Activated CD8-positive, alpha-beta memory T cell treated with anti-CD3 and anti-CD28 coated beads, Interleukin-2, amount 10 ng/mL, durations not matched to agents 7 days and 5 days (primary cell): ENCODE measurements at regions not wholly inside any gene's neighbourhood (a gene's known extent, or its start where the extent isn't known, plus 50 kb on each side); places are given as distances from the start of the nearest gene placed in this dataset.

ENCODE experiments used
- ATAC-seq: fragments of 150-1000 bp; cut with Tn5 transposase; one replicate; pipeline ENCODE4 v1.10.0; 2021; ENCODE audit warnings: moderate library complexity
- CTCF ChIA-PET: fragments of 350-600 bp; sonication (Branson Sonifier 250); formaldehyde crosslinking; loops from one replicate; lab custom pipeline; 2021; ENCODE audit warnings: antibody characterized with exemption; lab: Charles Lee
- DNase-seq: peaks from one replicate; pipeline ENCODE4 v3.0.0-alpha.2; 2020
- H3K27ac Mint-ChIP-seq: one replicate; pipeline ENCODE4 v1.8.0; 2021; ENCODE audit warnings: mild to moderate bottlenecking, mixed read lengths
- H3K27me3 Mint-ChIP-seq: one replicate; pipeline ENCODE4 v1.8.0; 2021; ENCODE audit warnings: mixed read lengths
- H3K36me3 Mint-ChIP-seq: one replicate; pipeline ENCODE4 v1.8.0; 2021; ENCODE audit warnings: mild to moderate bottlenecking, mixed read lengths
- H3K4me1 Mint-ChIP-seq: one replicate; pipeline ENCODE4 v1.8.0; 2021; ENCODE audit warnings: mixed read lengths
- H3K4me3 Mint-ChIP-seq: one replicate; pipeline ENCODE4 v1.8.0; 2021; ENCODE audit warnings: mild to moderate bottlenecking, moderate library complexity, mixed read lengths
- H3K9me3 Mint-ChIP-seq: one replicate; pipeline ENCODE4 v1.8.0; 2022; ENCODE audit warnings: low read depth, mixed read lengths

DNA sequence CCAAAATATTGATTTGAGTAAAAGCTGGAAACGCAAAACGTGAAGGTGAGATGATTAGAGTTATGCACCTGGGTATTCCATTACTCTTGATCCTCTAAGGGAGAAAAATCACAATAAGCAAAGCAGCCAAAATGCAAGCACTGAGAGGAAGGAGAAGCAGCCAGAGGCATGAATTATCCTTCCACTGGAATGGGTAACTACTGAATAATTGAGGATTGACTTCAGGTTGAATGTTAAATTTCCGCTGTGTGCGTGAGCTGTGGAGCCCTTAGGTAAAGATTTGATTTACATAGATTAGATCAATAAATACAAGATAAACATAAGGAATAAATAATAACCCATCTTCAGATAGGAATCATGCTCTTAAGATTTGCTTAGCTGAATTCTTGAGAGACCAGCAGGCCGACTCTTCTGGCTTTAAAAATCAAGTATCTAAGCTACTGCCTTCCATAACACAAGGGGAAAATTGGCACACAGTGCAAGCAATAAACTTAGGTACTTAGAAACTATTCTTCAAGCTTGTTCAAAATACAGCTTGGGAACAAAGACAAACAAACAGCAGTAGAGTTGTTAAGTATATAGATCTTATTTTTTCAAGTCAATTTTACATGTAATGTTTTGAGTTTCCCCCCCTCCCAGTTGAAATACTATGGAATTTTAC, 1459.5 kb downstream of the ZPLD1 start:
- Mint-ChIP-seq H3K4me3 (no peak overlapping the region), H3K36me3 (no peaks in the 10 kb centered on the region), H3K9me3 (no peaks in the 10 kb centered on the region), H3K4me1 (no peaks in the 10 kb centered on the region), H3K27ac (no peak overlapping the region), H3K27me3 (no peaks in the 10 kb centered on the region)
- DNase-seq (no peak), ATAC-seq (no peak)
- CTCF ChIA-PET: no interaction called here

DNA sequence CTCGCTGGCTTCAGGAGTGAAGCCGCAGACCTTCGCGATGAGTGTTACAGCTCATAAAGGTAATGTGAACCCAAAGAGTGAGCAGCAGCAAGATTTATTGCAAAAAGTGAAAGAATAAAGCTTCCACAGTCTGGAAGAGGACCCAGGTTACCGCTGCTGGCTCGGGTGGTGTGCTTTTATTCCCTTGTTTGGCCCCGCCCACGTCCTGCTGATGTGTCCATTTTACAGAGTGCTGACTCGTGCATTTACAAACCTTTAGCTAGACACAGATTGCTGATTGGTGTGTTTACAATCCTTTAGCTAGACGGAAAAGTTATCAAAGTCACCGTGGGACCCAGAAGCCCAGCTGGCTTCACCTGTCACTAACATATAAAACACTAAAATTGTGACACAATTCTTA, 1464.5 kb downstream of the ZPLD1 start:
- DNase-seq (no peak), ATAC-seq (no peak)
- Mint-ChIP-seq H3K9me3 (peaks cover 2% of the 10 kb centered on the region), H3K27ac (no peak overlapping the region), H3K4me3 (no peak overlapping the region), H3K27me3 (no peaks in the 10 kb centered on the region), H3K4me1 (no peaks in the 10 kb centered on the region), H3K36me3 (no peaks in the 10 kb centered on the region)
- CTCF ChIA-PET: no interaction called here

DNA sequence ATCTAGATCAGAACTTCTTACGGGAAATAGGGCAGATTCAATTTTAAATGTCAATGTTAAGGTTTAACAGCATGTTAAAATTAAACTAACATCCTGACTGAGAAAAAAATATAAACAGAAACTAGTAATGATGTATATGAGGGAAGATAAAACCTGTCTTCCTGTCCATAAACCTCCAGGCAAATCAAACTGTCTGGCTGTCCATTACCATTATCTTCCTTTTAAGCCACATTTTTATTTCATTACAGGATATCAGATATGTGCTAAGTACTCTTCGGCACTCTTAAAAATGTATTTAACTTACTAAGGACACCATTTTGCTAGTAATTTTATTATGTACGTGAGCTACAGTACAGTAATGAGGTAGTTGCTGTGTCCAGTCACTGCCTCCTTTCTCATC, 1461.7 kb upstream of the ALCAM start:
- peaks cover 4% of the 10 kb centered on the region for H3K9me3 Mint-ChIP-seq
- no peaks in the 10 kb centered on the region for H3K4me1 Mint-ChIP-seq
- H3K36me3 Mint-ChIP-seq: no peaks in the 10 kb centered on the region
- H3K4me3 Mint-ChIP-seq: no peak overlapping the region
- no peak for ATAC-seq
- CTCF ChIA-PET: no interaction called here
- DNase-seq: no peak
- H3K27ac Mint-ChIP-seq: no peak overlapping the region
- no peaks in the 10 kb centered on the region for H3K27me3 Mint-ChIP-seq

DNA sequence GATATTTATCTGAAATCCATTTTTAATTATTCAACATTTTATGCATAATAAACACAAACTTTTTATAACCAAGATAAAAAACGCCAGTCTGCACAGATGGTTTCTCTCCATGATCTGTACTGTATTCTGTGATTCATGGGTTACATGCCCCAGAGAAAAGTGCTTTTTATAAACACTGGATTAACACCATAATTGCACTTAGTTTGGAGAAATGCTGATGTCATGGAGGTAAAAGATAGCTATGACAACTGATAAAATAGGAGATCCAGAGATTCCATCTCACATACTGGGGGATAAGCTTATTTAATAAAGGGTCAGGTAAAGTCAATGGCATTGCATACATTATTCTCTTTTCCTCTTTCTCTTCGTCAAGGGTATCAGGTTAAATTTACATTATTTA, 1460.4 kb upstream of the ALCAM start:
- CTCF ChIA-PET: no interaction called here
- no peaks in the 10 kb centered on the region for H3K4me1 Mint-ChIP-seq
- no peak for ATAC-seq
- H3K27ac Mint-ChIP-seq: no peak overlapping the region
- DNase-seq: no peak
- H3K9me3 Mint-ChIP-seq: peaks cover 4% of the 10 kb centered on the region
- no peak overlapping the region for H3K4me3 Mint-ChIP-seq
- H3K36me3 Mint-ChIP-seq: no peaks in the 10 kb centered on the region
- H3K27me3 Mint-ChIP-seq: no peaks in the 10 kb centered on the region

DNA sequence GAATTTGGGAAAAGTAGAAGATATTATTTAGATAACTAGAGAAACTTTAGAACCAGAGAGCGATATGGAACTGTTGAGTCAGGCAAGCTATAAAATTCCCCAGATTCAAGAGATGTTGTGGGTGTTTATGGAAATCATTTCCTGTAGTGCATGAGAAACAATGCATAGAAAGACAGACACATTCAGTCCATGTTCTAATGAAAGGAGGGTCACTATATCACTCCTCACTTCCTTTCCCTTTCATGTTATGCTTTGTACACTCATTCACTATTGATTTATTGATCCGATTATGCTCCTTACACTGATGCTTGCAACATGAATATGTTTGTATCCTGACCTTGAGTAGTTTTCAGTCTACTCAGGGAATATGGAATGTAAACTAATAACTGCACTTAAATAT, 1459.9 kb upstream of the ALCAM start:
- Mint-ChIP-seq H3K27me3 (no peaks in the 10 kb centered on the region), H3K4me3 (no peak overlapping the region), H3K27ac (no peak overlapping the region), H3K4me1 (no peaks in the 10 kb centered on the region), H3K9me3 (peaks cover 4% of the 10 kb centered on the region), H3K36me3 (no peaks in the 10 kb centered on the region)
- ATAC-seq (no peak), DNase-seq (no peak)
- CTCF ChIA-PET: no interaction called here

DNA sequence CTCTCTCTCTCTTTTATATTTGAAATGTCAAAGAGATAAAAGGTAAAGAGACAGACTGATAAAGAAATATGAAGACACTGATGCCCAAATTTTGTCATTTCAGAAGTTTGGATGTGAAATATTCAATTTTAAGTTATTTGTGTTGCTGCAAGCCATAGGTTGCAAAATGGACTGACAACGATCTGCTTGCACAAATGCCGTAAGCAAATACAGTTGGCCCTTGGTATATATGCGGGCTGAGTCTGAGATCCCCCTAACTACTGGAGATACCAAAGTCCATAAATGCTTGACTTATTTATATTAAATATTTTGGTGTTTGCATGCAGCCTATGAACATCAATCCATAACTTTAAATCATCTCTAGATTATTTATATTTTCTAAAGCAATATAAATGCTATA, 1459.1 kb upstream of the ALCAM start:
- CTCF ChIA-PET: no interaction called here
- H3K4me1 Mint-ChIP-seq: no peaks in the 10 kb centered on the region
- ATAC-seq (no peak), DNase-seq (no peak)
- H3K36me3 Mint-ChIP-seq: no peaks in the 10 kb centered on the region
- H3K27me3 Mint-ChIP-seq: no peaks in the 10 kb centered on the region
- no peak overlapping the region for H3K4me3 Mint-ChIP-seq
- no peak overlapping the region for H3K27ac Mint-ChIP-seq
- H3K9me3 Mint-ChIP-seq: peaks cover 4% of the 10 kb centered on the region

DNA sequence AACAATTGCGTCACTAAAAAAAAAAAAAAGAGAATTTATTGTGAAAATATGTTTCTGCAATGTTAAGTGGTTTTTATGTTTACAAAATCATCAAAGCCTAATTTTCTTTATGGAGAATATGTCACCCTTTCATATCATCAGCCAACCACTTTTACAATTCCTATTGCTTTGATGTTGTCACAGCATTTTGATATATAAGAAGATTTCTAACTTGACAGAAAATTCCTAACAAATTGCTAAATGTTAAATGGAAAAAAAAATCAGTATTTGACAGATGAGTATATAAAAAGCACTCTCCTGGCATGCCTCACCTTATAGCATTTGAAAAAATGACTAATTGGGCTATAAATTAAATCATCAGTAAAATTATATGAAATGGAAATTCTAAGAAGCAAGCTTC, 1457.3 kb upstream of the ALCAM start:
- no peak overlapping the region for H3K4me3 Mint-ChIP-seq
- CTCF ChIA-PET: no interaction called here
- H3K36me3 Mint-ChIP-seq: no peaks in the 10 kb centered on the region
- ATAC-seq (no peak), DNase-seq (no peak)
- no peak overlapping the region for H3K27ac Mint-ChIP-seq
- no peaks in the 10 kb centered on the region for H3K4me1 Mint-ChIP-seq
- H3K9me3 Mint-ChIP-seq: peaks cover 3% of the 10 kb centered on the region
- no peaks in the 10 kb centered on the region for H3K27me3 Mint-ChIP-seq

DNA sequence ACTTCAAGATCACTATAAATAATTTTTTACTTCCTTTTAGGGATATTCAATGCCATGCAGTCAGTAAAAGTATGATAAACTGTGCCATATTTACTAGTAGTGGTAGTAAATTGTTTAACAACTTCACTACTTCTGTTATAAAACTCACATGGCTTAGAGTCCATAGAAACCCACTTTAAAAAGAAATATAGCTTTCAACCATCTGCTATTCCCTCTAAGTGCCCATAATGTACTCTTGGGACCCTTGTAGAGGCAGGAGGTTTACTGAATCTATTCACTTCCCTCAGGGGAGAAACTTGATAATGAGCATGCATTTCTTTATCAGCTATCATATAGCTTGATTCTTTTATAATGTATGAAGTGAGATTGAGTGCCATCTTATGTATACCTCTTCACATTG, 1448.4 kb upstream of the ALCAM start:
- Mint-ChIP-seq H3K4me3 (no peak overlapping the region), H3K9me3 (peaks cover 2% of the 10 kb centered on the region), H3K36me3 (no peaks in the 10 kb centered on the region), H3K4me1 (no peaks in the 10 kb centered on the region), H3K27ac (no peak overlapping the region), H3K27me3 (no peaks in the 10 kb centered on the region)
- DNase-seq (no peak), ATAC-seq (no peak)
- CTCF ChIA-PET: no interaction called here

DNA sequence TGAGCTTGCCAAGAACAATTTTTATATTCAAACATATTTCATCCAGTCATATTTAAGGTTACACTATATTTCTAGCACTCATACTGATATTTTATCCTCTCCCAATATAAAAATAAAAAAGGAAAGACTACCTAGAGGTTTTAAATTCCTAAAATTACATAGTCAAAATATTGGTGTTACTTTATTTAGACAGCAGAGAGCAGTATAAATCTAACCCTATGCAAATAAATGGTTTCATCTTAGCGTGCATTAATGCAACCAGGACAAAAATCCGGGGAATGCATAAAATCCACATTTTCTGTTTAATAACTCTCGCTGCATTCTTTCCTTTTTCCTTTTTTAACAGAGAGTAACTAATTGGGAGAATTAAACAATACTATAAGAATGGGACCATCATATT, 1447.4 kb upstream of the ALCAM start:
- Mint-ChIP-seq H3K27me3 (no peaks in the 10 kb centered on the region), H3K27ac (no peak overlapping the region), H3K4me1 (no peaks in the 10 kb centered on the region), H3K36me3 (no peaks in the 10 kb centered on the region), H3K9me3 (peaks cover 2% of the 10 kb centered on the region), H3K4me3 (no peak overlapping the region)
- DNase-seq (no peak), ATAC-seq (no peak)
- CTCF ChIA-PET: no interaction called here

DNA sequence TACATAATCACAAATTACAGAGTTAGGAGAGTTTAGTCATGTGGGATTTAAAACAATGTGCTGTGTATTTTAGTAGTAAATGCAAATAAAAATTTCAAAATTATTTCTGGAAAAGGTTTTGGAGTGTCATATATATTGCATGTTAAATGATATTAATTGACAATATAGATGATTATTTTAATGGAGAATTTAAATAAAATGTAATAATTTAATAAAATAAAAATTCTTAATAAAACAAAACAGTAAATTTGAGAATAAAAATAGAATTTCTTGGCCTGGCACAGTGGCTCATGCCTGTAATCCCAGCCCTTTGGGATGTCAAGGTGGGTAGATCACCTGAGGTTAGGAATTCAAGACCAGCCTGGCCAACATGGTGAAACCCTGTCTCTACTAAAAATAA, 1442.8 kb upstream of the ALCAM start:
- Mint-ChIP-seq H3K36me3 (no peaks in the 10 kb centered on the region), H3K9me3 (no peaks in the 10 kb centered on the region), H3K27me3 (no peaks in the 10 kb centered on the region), H3K27ac (no peak overlapping the region), H3K4me3 (no peak overlapping the region), H3K4me1 (no peaks in the 10 kb centered on the region)
- CTCF ChIA-PET: no interaction called here
- DNase-seq (no peak), ATAC-seq (no peak)

DNA sequence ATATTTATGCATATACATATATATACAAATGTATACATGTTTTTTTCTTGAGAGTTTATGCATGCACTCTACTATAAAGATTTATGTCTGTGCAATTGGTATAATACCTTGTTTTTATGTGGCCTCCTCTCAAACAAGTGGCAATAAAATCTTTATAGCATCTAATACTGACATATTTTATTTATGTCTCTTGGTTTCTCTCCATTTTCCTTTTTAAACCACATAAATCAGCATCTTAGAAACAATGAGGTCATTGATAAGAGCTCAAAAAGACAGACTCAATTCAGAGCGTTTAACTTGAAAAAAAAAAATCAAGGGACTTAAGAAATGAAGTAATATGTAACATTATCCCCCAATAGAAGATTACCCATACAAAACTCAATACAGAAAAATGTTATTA, 1442.2 kb upstream of the ALCAM start:
- Mint-ChIP-seq H3K4me1 (no peaks in the 10 kb centered on the region), H3K27me3 (no peaks in the 10 kb centered on the region), H3K4me3 (no peak overlapping the region), H3K9me3 (no peaks in the 10 kb centered on the region), H3K36me3 (no peaks in the 10 kb centered on the region), H3K27ac (no peak overlapping the region)
- CTCF ChIA-PET: no interaction called here
- ATAC-seq (no peak), DNase-seq (no peak)

DNA sequence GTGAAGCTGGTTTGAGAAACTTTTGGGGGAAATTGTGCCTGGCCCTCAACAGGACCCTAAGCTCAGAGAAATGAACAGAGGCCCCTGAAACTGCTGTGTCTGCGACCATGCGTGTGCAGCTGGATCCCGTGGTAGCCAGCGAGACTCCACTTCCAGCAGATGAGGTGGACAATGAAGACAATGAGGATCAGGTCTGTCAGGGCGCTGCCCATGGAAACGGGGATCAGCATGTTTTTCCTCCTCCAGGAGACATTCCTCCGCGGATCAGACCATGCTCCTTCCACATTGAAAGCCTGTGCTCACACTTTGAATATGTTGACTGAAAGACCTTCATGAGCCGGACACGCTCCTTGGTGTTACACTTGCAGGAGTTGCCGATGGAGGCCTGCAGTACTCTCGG, 1439.8 kb upstream of the ALCAM start:
- H3K27ac Mint-ChIP-seq: no peak overlapping the region
- no peaks in the 10 kb centered on the region for H3K27me3 Mint-ChIP-seq
- no peaks in the 10 kb centered on the region for H3K4me1 Mint-ChIP-seq
- H3K4me3 Mint-ChIP-seq: no peak overlapping the region
- H3K36me3 Mint-ChIP-seq: no peaks in the 10 kb centered on the region
- ATAC-seq (no peak), DNase-seq (no peak)
- CTCF ChIA-PET: no interaction called here
- H3K9me3 Mint-ChIP-seq: no peaks in the 10 kb centered on the region

DNA sequence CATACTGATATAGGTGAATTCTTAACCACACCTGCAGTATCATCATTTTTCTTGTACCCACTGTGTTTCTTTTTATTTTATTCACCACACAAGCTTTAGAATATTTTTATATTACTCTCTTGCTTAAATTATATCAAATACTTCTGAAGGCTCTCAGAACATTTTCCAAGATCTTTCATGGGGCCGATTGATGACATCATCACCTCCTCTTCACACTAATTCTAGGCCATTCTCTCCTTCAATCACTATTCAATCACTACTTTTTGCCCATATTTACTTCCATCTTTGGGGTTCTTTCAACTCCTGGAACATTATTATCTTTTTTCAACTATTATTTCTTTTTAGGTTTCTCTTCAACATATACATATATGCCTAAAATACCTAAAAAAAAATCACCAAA, 1438.8 kb upstream of the ALCAM start:
- Mint-ChIP-seq H3K4me1 (no peaks in the 10 kb centered on the region), H3K36me3 (no peaks in the 10 kb centered on the region), H3K27me3 (no peaks in the 10 kb centered on the region), H3K4me3 (no peak overlapping the region), H3K27ac (no peak overlapping the region), H3K9me3 (no peaks in the 10 kb centered on the region)
- ATAC-seq: no peak
- CTCF ChIA-PET: no interaction called here
- no peak for DNase-seq

DNA sequence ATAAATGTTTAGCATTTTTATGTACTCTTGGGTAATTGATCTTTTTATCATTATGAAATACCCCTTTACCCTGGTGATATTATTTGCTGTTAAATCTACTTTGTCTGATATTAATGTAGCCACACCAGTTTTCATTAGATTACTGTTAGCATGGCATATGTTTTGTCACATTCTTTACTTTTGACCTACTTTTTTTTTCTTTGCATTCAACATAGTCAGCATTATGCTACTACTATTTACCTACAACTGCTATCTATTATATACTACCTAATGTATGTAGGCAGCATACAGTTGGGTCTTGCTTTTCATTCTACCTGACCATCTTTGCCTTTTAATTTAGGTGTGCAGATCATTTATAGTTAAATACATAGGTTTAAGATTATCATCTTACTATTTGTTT, 1429.6 kb upstream of the ALCAM start:
- DNase-seq: no peak
- H3K27ac Mint-ChIP-seq: no peak overlapping the region
- H3K27me3 Mint-ChIP-seq: no peaks in the 10 kb centered on the region
- CTCF ChIA-PET: no interaction called here
- no peaks in the 10 kb centered on the region for H3K36me3 Mint-ChIP-seq
- no peaks in the 10 kb centered on the region for H3K4me1 Mint-ChIP-seq
- H3K9me3 Mint-ChIP-seq: peaks cover 4% of the 10 kb centered on the region
- ATAC-seq: no peak
- no peak overlapping the region for H3K4me3 Mint-ChIP-seq

DNA sequence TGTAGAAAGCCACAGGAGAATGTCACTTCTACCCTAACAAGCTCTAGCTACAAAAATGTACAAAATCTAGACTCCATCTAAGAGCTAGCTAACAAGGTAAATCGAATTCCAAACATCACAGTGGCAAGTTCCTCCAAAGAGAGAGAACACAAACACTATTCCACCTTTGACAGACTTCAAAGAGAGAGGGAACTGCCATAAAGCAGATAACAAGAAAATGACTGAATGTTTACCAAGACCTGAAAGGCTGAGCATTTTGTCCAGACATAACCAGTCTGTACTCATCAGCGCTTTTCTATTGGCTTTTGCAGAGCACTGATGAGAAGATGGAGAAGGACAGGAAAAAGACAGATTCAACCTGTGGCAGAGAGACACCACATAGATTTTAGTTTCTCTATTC, 1419.6 kb upstream of the ALCAM start:
- no peak for ATAC-seq
- CTCF ChIA-PET: no interaction called here
- Mint-ChIP-seq H3K9me3 (no peaks in the 10 kb centered on the region), H3K4me3 (no peak overlapping the region), H3K36me3 (no peaks in the 10 kb centered on the region), H3K27ac (no peak overlapping the region), H3K4me1 (no peaks in the 10 kb centered on the region), H3K27me3 (no peaks in the 10 kb centered on the region)
- no peak for DNase-seq
